Transverse colon (tissue), 3 donors: ENCODE measurements at regions not wholly inside any gene's neighbourhood (a gene's known extent, or its start where the extent isn't known, plus 50 kb on each side); places are given as distances from the start of the nearest gene placed in this dataset.

Experiments used
- CTCF ChIP-seq, 5 experiments: fragments of 200-600 bp in 3 of 5; fragments of 450-650 bp in 2 of 5; sonication (generic) in 3 of 5; IDR thresholded peaks; 1 replicate in 2 of 5; 2 replicates in 3 of 5; pipeline ENCODE4 v1.5.1; 2016 to 2017; ENCODE audit warnings: antibody characterized with exemption in 5 of 5, inconsistent platforms in 3 of 5, mild to moderate bottlenecking in 2 of 5, moderate library complexity in 1 of 5
- EP300 ChIP-seq: sonication (generic); formaldehyde crosslinking; IDR thresholded peaks from one replicate; pipeline ENCODE4 v1.6.1; 2017; ENCODE audit warnings: antibody characterized with exemption, low read depth
- POLR2A ChIP-seq: fragments of 450-650 bp; IDR thresholded peaks from one replicate; pipeline ENCODE4 v1.6.1; 2016; ENCODE audit warnings: antibody characterized with exemption, mild to moderate bottlenecking, moderate library complexity

GRCh38 chr15:94704946-94705345 lies 473.6 kb downstream of the MCTP2 start:
- no peak for TF ChIP-seq CTCF (IDR thresholded peaks at IDR 0.05)
- TF ChIP-seq EP300: no peak
- TF ChIP-seq POLR2A: no peak
